HG02973 (cell line): ENCODE measurements at regions not wholly inside any gene's neighbourhood (a gene's known extent, or its start where the extent isn't known, plus 50 kb on each side); places are given as distances from the start of the nearest gene placed in this dataset.
"Not testable (repeated sequence)": the region's sequence is repeated elsewhere in the genome, so short reads cannot be mapped to it uniquely, and the experiment has no call there.

Experiments used
- ATAC-seq: cut with Tn5 transposase; IDR thresholded peaks from one replicate; pipeline ENCODE4 v1.9.1; 2021; ENCODE audit warnings: moderate library complexity; ENCODE audit not compliant: unreplicated experiment

DNA sequence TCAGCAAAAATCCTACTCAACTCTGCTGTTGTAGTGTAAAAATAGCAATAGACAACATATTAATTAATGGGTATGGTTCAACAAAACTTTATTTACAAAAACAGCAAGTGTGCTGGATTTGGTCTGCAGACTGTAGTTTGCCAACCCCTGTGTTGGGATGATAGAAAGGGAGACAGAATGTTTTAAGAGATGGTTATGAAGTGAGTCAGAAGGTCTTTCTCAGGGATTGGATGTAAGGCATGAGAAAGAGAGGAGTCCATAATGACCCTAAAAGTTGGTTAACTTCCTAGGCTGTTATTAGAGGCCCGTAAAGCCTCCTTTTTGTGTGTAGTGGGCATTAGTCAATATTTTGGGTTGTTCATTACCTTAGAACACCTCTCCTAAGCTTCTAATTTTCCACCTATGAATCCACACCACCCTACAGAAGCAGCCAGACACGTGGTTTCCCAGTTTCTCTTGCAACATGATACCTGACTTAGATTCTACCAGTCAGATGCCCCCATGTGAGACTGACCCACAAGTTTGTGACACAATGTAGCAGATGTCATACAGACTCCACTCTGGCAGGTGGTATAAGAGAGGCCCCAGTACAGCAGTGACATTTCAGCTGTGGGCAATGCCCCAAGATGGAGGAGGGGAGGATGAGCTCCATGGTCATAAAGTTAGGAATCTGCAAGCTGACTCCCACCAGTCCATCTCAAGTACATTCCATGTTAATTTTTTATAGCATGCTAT lies 1015.6 kb downstream of the KCNMA1 start:
- ATAC-seq = no peak

DNA sequence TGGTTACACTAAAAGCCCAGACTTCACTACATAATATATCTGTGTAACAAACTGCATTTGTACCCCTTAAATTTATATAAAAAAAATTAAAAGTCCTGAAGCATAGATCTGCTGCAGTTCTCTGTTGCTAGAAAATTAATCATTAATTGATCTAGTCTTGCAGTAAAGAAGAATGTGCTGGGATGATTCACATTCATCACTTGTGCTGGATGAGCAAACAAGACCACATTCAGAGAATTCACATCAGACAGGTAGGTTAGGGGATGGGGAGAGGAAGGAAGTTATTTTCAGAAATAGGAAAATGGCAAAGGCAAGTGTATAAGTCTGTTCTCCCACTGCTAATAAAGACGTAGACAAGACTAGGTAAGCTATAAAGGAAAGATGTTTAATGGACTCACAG lies 1019.0 kb downstream of the KCNMA1 start:
- ATAC-seq = no peak

DNA sequence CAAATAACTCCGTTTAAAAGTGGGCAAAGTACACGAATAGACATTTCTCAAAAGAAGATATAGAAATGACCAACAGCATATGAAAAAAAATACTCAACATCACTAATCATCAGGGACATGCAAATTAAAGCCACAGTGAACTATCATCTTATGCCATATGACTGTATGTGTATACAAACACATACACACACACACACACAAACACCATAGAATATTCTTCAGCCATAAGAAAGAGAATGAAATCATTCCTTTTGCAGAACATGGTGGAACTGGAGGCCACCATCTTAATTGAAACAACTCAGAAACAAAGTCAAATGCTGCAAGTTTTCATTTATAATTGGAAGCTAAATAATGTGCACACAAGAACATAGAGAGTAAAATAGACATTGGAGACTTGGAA lies 1019.4 kb downstream of the KCNMA1 start:
- ATAC-seq = no peak

DNA sequence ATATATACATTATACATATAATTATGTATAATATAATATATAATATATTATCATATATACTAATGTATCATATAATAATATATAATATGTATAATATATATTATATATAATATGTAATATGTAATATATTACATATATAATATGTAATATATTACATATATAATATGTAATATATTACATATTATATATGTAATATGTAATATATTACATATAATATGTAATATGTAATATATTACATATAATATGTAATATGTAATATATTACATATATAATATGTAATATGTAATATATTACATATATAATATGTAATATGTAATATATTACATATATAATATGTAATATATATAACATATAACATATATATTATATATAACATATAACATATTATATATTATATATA lies 1020.9 kb downstream of the KCNMA1 start:
- ATAC-seq = not testable (repeated sequence)

DNA sequence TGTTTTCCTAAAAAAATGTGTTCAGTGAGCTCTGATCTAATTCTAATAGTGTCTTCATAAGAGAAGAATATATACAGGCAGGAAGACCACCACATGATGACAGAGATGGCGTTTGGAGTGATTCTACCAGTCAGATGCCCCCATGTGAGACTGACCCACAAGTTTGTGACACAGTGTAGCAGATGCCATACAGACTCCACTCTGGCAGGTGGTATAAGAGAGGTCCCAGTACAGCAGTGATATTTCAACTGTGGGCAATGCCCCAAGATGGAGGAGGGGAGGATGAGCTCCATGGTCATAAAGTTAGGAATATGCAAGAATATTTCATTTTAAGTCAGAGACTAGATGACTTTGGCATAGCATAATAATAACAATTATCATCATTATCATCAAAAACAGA lies 1022.6 kb downstream of the KCNMA1 start:
- ATAC-seq = no peak
